HG02970 (cell line): ENCODE measurements at regions not wholly inside any gene's neighbourhood (a gene's known extent, or its start where the extent isn't known, plus 50 kb on each side); places are given as distances from the start of the nearest gene placed in this dataset.

Experiments used
- ATAC-seq: cut with Tn5 transposase; IDR thresholded peaks from one replicate; pipeline ENCODE4 v1.9.1; 2021; ENCODE audit warnings: mild to moderate bottlenecking, moderate library complexity, moderate number of reproducible peaks; ENCODE audit not compliant: unreplicated experiment, low FRiP score

- ATAC-seq: no peak
These were observed 467.7 kb upstream of the ZFHX3 start for GRCh38 chr16:73515616-73516015.

DNA sequence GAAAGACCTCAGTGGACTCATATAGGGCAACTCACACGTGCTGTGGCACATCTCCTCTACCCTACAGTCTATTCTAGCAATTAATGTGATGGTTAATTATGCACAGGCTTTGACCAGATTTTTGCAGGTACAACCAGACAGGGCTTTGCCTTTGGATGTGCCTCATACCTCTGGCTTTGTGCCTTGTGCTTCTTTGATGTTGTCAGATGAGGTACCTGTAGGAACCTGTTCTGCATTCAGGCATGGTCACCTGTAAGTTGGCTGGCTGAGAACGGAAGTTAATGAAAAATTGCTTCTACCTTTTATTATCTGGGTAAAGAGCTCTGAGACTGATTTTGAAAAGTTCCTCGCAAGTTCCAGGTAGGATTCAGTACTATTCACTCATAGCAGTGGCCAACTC, 462.9 kb upstream of the ZFHX3 start:
- ATAC-seq: no peak

DNA sequence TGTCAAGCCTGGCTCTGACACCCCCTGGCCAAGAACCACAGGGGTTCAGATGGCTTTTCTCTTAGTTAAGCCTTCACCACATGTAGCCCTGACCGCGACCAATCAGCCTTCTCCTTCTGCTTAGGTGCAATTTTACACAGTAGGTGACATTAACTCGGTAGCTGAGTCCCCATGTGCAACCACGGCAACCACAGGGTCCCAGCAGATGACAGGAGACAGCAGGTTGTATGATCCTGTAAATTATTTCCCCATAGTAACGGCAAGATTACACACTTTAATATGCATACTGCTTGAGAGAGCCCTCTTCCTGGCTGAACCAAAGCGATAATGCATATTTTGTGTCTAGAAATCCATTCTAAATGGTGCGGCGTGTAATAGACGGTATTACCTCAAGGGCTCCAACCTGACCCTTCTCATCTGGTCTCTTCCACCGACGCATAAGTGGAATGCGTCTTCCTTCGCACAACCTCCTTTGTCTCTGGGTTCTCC, 458.7 kb upstream of the ZFHX3 start:
- no peak for ATAC-seq

DNA sequence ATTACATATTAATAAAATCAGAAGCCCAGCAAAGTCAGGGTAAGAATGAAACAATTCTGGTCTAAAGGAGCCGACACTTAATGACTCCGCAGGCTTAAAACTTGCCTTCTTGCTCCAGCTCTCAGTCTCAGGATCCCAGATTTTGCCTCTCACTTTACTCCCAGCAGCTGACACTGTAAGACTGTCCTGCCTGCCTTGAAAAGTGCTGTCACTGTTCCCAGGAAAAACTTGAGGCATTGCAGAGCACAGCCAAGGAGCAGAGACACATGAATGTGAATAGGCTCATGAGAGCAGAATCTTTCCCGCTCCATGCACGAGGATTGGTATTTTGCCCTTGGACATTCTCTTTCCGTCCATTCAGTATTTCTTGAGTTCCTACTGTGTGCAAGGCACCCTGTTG, 457.6 kb upstream of the ZFHX3 start:
- no peak for ATAC-seq

- no peak for ATAC-seq
These were observed 457.0 kb upstream of the ZFHX3 start for GRCh38 chr16:73504591-73505575.

GRCh38 chr16:73503093-73503492, 455.2 kb upstream of the ZFHX3 start:
- no peak for ATAC-seq

DNA sequence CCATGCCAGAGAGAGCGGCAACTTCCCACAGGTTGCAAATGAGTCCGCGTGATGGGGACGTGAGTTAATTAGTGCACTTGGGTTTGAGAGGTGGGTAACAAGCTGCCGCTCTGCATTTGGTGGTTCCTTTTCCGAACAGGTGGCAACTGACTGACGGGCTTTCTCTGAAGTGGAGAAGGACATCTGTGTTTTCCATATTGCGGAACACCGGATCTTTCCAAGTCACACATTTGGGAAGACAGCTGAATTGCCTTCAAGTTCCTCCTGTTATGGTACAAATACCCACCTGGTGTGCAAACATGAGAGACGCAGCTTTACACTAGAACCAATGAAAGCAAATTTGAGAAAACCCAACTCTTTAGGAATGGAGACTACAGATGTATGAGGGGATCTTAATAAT, 451.3 kb upstream of the ZFHX3 start:
- ATAC-seq: no peak

DNA sequence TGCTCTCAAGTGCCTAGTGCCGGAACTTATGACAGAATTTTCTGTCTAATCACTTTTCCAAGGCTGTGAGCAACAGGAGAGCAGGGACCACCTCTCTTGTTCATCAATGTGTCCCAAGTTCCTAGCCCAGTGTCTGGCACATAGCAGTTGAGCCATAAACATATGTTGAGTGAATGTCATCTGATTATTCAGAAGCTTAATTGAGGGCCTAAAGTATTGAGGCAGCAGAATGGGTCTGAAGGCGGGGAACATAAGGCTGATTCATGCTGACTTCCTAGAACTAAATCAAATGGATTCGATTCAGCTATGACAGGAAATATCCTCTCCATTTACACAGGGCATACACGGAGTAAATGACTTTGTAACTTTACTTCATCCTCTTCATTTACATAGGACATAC, 438.0 kb upstream of the ZFHX3 start:
- no peak for ATAC-seq

GRCh38 chr16:73483934-73484711, 436.2 kb upstream of the ZFHX3 start:
- no peak for ATAC-seq

GRCh38 chr16:73483076-73483791, 435.3 kb upstream of the ZFHX3 start:
- no peak for ATAC-seq

GRCh38 chr16:73482310-73482709, 434.4 kb upstream of the ZFHX3 start:
- ATAC-seq: no peak

DNA sequence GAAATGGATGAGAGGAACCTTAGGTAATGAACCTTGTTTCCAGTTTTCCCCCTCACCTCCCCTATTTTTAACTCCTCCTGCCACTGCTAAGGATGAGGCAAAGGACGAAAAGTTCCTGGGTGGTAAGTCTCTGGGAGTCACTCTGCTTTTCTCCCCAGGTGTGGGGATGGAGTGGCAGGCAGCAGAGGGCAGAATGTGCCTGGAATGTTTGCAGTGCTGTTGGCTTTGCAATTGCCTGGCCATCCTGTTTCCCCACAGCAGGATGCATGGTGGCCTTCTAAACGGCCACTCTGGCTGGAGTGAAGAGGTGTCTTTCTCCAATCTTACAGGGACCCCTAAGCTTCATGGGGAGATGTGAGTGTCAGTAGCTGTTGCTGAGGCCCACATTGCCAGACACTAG, 432.5 kb upstream of the ZFHX3 start:
- no peak for ATAC-seq

DNA sequence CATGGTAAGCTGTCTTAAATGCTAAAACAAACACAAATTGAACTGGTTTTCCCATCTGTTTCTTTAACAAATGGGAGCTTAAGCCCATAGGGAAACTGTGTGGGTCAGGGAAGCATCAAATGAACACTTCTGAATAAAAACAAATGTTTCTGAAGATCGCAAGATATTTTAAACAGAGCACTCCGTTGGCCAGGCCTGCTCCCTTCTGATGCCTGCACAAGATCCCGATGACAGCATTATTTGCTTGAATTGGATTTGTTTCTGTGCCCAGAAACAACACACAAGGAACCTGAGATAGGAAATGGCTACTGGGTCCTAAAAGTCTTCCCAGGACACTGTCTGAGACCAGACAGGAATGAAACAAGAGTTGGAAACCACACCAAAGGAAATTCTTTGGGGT, 425.8 kb upstream of the ZFHX3 start:
- ATAC-seq: no peak

DNA sequence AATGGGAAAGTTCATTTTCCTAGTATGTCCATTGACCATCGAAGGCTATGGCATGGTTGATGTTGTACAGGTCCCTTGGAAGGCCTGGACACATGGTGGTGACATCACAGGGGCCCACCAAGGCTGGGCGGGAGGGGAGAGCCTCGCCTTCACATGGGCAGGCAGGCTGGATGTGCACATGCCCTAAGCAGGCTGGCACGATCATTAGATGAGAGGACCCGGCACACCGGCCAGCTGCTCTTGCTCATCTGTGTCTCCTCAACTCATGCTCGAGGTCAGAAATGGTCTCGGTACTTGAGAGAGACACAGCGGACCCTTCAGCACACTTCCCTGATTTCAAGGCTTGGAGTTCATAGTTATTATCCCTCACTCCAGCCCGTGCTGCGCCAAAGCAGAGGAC, 416.9 kb upstream of the ZFHX3 start:
- no peak for ATAC-seq

DNA sequence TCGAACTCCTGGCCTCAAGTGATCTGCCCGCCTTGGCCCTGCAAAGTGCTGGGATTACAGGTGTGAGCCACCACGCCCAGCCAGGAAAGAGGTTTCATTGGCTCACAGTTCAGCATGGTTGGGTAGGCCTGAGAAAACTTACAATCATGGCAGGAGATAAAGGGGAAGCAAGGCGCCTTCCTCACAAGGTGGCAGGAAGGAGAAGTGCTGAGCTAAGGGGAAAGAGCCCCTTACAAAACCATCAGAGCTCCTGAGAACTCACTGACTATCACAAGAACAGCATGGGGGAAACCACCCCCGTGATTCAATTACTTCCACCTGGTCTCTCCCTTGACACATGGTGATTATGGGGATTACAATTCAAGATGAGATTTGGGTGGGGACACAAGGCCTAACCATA, 411.7 kb upstream of the ZFHX3 start:
- ATAC-seq: no peak

GRCh38 chr16:73457851-73458250, 409.9 kb upstream of the ZFHX3 start:
- ATAC-seq: no peak

- no peak for ATAC-seq
These were observed 401.0 kb upstream of the ZFHX3 start for GRCh38 chr16:73448970-73449369.

GRCh38 chr16:73447846-73448245, 399.9 kb upstream of the ZFHX3 start:
- no peak for ATAC-seq

DNA sequence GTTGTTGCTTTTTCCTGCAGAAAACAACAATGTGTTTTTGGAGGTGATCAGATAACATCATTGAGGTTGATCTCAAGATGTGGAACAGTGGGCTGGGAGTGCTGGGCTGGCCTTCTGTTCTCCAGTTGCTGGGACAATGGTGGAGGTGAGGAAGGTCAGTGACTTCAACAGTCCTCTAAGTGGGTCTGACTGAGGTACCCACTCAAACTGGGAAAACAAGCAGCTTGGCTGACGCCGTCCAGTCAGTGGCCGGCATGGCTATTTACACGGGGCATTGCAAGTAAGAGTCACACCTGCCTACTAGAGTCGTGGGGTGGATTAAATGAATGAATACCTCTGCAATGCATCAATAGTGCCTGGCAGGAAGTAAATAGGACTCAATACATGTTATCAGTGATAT, 386.7 kb upstream of the ZFHX3 start:
- ATAC-seq: no peak

DNA sequence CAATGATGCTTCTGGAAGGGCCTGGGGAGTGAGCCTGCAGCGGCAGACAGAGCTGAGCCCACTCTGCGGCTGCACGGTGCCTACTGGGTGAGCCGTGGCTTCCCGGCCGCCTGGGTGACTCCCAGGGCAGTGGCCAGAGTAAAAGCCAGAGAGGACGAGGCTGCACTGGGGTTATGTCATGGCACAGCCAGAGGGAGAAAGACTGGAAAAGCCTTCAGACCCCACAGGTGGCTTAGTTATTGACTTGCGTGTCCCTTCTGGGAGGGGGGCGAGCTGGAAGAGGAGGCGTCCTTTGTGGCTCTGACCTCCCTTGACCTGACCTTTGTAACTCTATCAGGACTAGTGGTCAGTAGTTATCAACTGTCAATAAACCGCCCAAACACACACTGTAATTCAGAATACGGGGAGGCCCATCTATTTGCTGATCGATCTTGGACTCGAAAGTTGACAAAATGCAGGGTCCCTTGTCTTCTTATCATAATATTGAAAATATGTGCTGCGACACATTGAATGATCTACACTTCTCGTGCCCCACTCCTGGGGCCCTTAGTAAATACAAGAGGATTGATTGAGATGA, 385.9 kb upstream of the ZFHX3 start:
- no peak for ATAC-seq
